HepG2 (cell line): ENCODE measurements at regions not wholly inside any gene's neighbourhood (a gene's known extent, or its start where the extent isn't known, plus 50 kb on each side); places are given as distances from the start of the nearest gene placed in this dataset.

ENCODE experiments used
- ATAC-seq: fragments of 200-7000 bp; cut with Tn5 transposase; 3 replicates; pipeline ENCODE4 v1.9.1; 2020; ENCODE audit warnings: mild to moderate bottlenecking, moderate library complexity
- BruUV-seq: library from RNA; stranded (reverse); fragments of 400-500 nt; replicated peaks from 2 replicates; lab custom pipeline; 2021; lab: Mats Ljungman, UMichigan
- CTCF ChIA-PET: fragments of 300-600 bp; formaldehyde crosslinking; extraction: SDS; loops from one replicate; lab custom pipeline; 2021; ENCODE audit warnings: low total read pairs, inconsistent platforms, low intra/inter-chr PET ratio; lab: Yijun Ruan, JAX
- POLR2A ChIA-PET: fragments of 350-600 bp; sonication (Branson Sonifier 250); formaldehyde crosslinking; loops from one replicate; lab custom pipeline; 2020; ENCODE audit warnings: antibody characterized with exemption, inconsistent platforms; lab: Yijun Ruan, JAX
- DNase-seq: peaks from one replicate; pipeline ENCODE4 v3.0.0-alpha.2; 2015; ENCODE audit warnings: low spot score
- FAIRE-seq: peaks from 3 replicates; lab custom pipeline; 2011; peaks lifted over from hg19 to GRCh38; lab: Jason Lieb, UNC
- H2AFZ ChIP-seq: one replicate; pipeline ENCODE4 v1.6.1; 2011; ENCODE audit warnings: low read length, inconsistent platforms
- H3K27ac ChIP-seq: fragments of 300-600 bp; 3 replicates; pipeline ENCODE4 v1.8.0; 2011; ENCODE audit warnings: mixed run types, mild to moderate bottlenecking, mixed read lengths, low read length, inconsistent platforms; ENCODE audit not compliant: insufficient read depth; ENCODE audit errors: extremely low read length
- H3K27me3 ChIP-seq, 2 experiments: fragments of 200-600 bp in 1 of 2; 2 replicates in 1 of 2; 3 replicates in 1 of 2; pipeline versions ENCODE4 v1.6.0 to v1.8.0; 2011; ENCODE audit warnings: low read length in 2 of 2, mild to moderate bottlenecking in 2 of 2, moderate library complexity in 2 of 2, inconsistent platforms in 1 of 2; ENCODE audit not compliant: insufficient read depth in 2 of 2, control insufficient read depth in 1 of 2
- H3K36me3 ChIP-seq, 2 experiments: fragments of 200-600 bp in 1 of 2; replicated peaks in 1 of 2; 2 replicates in 1 of 2; 3 replicates in 1 of 2; pipeline versions ENCODE4 v1.5.1 to v1.8.0; 2011; ENCODE audit warnings: low read length in 2 of 2, inconsistent platforms in 1 of 2; ENCODE audit not compliant: insufficient read depth in 2 of 2, control insufficient read depth in 1 of 2
- H3K4me1 ChIP-seq: 2 replicates; pipeline ENCODE4 v1.5.1; 2012; ENCODE audit warnings: low read length, inconsistent platforms; ENCODE audit not compliant: insufficient read depth
- H3K4me2 ChIP-seq: 2 replicates; pipeline ENCODE4 v1.6.0; 2011; ENCODE audit warnings: low read depth, low read length, inconsistent platforms
- H3K4me3 ChIP-seq, 3 experiments: fragments of 200-600 bp in 1 of 3; sonication (generic), shearing (Covaris generic) in 1 of 3; replicated peaks in 1 of 3; 2 replicates each; pipeline ENCODE4 v1.5.1; 2011 to 2016; ENCODE audit warnings: low read length in 3 of 3, inconsistent platforms in 2 of 3, low read depth in 2 of 3, mild to moderate bottlenecking in 2 of 3, control low read depth in 1 of 3, mixed read lengths in 1 of 3; ENCODE audit not compliant: insufficient read depth in 1 of 3
- H3K79me2 ChIP-seq: one replicate; pipeline ENCODE4 v1.6.1; 2011; ENCODE audit warnings: low read length, inconsistent platforms; ENCODE audit not compliant: insufficient read depth
- H3K9ac ChIP-seq: 2 replicates; pipeline ENCODE4 v1.6.0; 2011; ENCODE audit warnings: mild to moderate bottlenecking, low read depth, low read length, inconsistent platforms; ENCODE audit not compliant: insufficient read depth
- H3K9me3 ChIP-seq: 2 replicates; pipeline ENCODE4 v1.5.1; 2012; ENCODE audit warnings: mild to moderate bottlenecking, low read length
- H4K20me1 ChIP-seq: 2 replicates; pipeline ENCODE4 v1.6.0; 2011; ENCODE audit warnings: inconsistent platforms, mild to moderate bottlenecking, low read length, moderate library complexity; ENCODE audit not compliant: insufficient read depth
- FOXC1 ChIP-seq: sonication (generic); formaldehyde crosslinking; IDR thresholded peaks from 2 replicates; pipeline ENCODE4 v1.8.0; 2022; ENCODE audit warnings: mild to moderate bottlenecking, missing genetic modification reagents, borderline replicate concordance
- MED13 ChIP-seq: sonication (generic); formaldehyde crosslinking; IDR thresholded peaks from 2 replicates; pipeline ENCODE4 v1.5.0; 2020; ENCODE audit warnings: missing genetic modification reagents
- NFE2 ChIP-seq: sonication (generic); formaldehyde crosslinking; IDR thresholded peaks from 2 replicates; pipeline ENCODE4 v1.4.0; 2020; ENCODE audit warnings: missing genetic modification reagents
- NFIB ChIP-seq: sonication (generic); formaldehyde crosslinking; IDR thresholded peaks from 2 replicates; pipeline ENCODE4 v1.9.0; 2021; ENCODE audit warnings: missing genetic modification reagents, mild to moderate bottlenecking, borderline replicate concordance
- TMF1 ChIP-seq: sonication (generic); formaldehyde crosslinking; IDR thresholded peaks from 2 replicates; pipeline ENCODE4 v1.8.1; 2022; ENCODE audit warnings: low read depth, missing genetic modification reagents
- TOE1 ChIP-seq: sonication (generic); formaldehyde crosslinking; IDR thresholded peaks from 2 replicates; pipeline ENCODE4 v1.4.0; 2020; ENCODE audit warnings: mild to moderate bottlenecking, missing genetic modification reagents
- ZMYM3 ChIP-seq: sonication (generic); formaldehyde crosslinking; IDR thresholded peaks from 2 replicates; pipeline ENCODE4 v1.5.1; 2020; ENCODE audit warnings: mild to moderate bottlenecking, missing genetic modification reagents
- ZNF251 ChIP-seq: sonication (generic); formaldehyde crosslinking; IDR thresholded peaks from 2 replicates; pipeline ENCODE4 v1.9.0; 2021; ENCODE audit warnings: mild to moderate bottlenecking, missing genetic modification reagents
- ZNF263 ChIP-seq: sonication (generic); formaldehyde crosslinking; IDR thresholded peaks from 2 replicates; pipeline ENCODE4 v1.4.0; 2020; ENCODE audit warnings: missing genetic modification reagents
- ZNF550 ChIP-seq: sonication (generic); formaldehyde crosslinking; IDR thresholded peaks from 2 replicates; pipeline ENCODE4 v1.4.0; 2020; ENCODE audit warnings: mild to moderate bottlenecking, missing genetic modification reagents, borderline replicate concordance
- ZNF552 ChIP-seq: sonication (generic); formaldehyde crosslinking; IDR thresholded peaks from 2 replicates; pipeline ENCODE4 v1.9.0; 2022; ENCODE audit warnings: missing genetic modification reagents, mild to moderate bottlenecking, borderline replicate concordance
- WGBS: methylation state at CpG from one replicate; pipeline ENCODE4 v1.1.6; 2017; ENCODE audit warnings: low lambda C conversion rate; 5-methylcytosine and 5-hydroxymethylcytosine counted together
- in situ Hi-C: cut with HindIII; loops from 2 replicates; pipeline ENCODE4 v1.10.0; 2017; ENCODE audit warnings: low pct_unique_long_range_greater_than_20kb; ENCODE audit not compliant: extremely low pct_ligation_motif_present
- intact Hi-C: fragments of 100-400 bp; cut with micrococcal nuclease; formaldehyde crosslinking; loops from one replicate; pipeline ENCODE4 v1.10.0; 2022; ENCODE audit not compliant: unreplicated experiment
- TF ChIP-seq, protein P1 (sequence below): sonication (generic); formaldehyde crosslinking; IDR thresholded peaks from 2 replicates; pipeline ENCODE4 v1.4.0; 2020; ENCODE audit warnings: low read depth, missing genetic modification reagents
- TF ChIP-seq, protein P2 (sequence below): sonication (generic); formaldehyde crosslinking; IDR thresholded peaks from 2 replicates; pipeline ENCODE4 v1.5.0; 2020; ENCODE audit warnings: missing genetic modification reagents
- TF ChIP-seq, protein P3 (sequence below): sonication (generic); formaldehyde crosslinking; IDR thresholded peaks from 2 replicates; pipeline ENCODE4 v1.4.0; 2020; ENCODE audit warnings: missing genetic modification reagents, borderline replicate concordance

GRCh38 chr3:117149584-117149983 lies 440.0 kb downstream of the TUSC7 start (continued):
- no peak for TF ChIP-seq ZMYM3 (CRISPR knock-in tag)

GRCh38 chr3:117150628-117151027 lies 441.0 kb downstream of the TUSC7 start:
- Histone ChIP-seq H4K20me1 (no peaks in the 10 kb centered on the region), H3K9ac (no peak overlapping the region), H3K4me1 (no peaks in the 10 kb centered on the region), H3K4me2 (no peak overlapping the region), H3K27me3 (no peaks in the 10 kb centered on the region), H3K36me3 (no peaks in the 10 kb centered on the region), H3K4me3 (no peak overlapping the region), H3K27ac (no peak overlapping the region), H3K9me3 (no peaks in the 10 kb centered on the region), H3K79me2 (no peaks in the 10 kb centered on the region), H2AFZ (no peak overlapping the region)
- WGBS, result 2% methylated on average over 3 of the region's 3 CpGs
- no peak for TF ChIP-seq FOXC1
- no peak for TF ChIP-seq TOE1 (CRISPR knock-in tag)
- TF ChIP-seq, protein P1, sequence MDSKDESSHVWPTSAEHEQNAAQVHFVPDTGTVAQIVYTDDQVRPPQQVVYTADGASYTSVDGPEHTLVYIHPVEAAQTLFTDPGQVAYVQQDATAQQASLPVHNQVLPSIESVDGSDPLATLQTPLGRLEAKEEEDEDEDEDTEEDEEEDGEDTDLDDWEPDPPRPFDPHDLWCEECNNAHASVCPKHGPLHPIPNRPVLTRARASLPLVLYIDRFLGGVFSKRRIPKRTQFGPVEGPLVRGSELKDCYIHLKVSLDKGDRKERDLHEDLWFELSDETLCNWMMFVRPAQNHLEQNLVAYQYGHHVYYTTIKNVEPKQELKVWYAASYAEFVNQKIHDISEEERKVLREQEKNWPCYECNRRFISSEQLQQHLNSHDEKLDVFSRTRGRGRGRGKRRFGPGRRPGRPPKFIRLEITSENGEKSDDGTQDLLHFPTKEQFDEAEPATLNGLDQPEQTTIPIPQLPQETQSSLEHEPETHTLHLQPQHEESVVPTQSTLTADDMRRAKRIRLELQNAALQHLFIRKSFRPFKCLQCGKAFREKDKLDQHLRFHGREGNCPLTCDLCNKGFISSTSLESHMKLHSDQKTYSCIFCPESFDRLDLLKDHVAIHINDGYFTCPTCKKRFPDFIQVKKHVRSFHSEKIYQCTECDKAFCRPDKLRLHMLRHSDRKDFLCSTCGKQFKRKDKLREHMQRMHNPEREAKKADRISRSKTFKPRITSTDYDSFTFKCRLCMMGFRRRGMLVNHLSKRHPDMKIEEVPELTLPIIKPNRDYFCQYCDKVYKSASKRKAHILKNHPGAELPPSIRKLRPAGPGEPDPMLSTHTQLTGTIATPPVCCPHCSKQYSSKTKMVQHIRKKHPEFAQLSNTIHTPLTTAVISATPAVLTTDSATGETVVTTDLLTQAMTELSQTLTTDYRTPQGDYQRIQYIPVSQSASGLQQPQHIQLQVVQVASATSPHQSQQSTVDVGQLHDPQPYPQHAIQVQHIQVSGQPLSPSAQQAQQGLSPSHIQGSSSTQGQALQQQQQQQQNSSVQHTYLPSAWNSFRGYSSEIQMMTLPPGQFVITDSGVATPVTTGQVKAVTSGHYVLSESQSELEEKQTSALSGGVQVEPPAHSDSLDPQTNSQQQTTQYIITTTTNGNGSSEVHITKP, result no peak
- TF ChIP-seq ZNF263 (CRISPR knock-in tag), result no peak
- no peak for TF ChIP-seq ZNF251 (CRISPR knock-in tag)
- TF ChIP-seq NFE2 (CRISPR knock-in tag), result no peak
- TF ChIP-seq TMF1, result no peak
- TF ChIP-seq NFIB, result no peak
- TF ChIP-seq ZNF550 (CRISPR knock-in tag), result no peak
- TF ChIP-seq, protein P2, sequence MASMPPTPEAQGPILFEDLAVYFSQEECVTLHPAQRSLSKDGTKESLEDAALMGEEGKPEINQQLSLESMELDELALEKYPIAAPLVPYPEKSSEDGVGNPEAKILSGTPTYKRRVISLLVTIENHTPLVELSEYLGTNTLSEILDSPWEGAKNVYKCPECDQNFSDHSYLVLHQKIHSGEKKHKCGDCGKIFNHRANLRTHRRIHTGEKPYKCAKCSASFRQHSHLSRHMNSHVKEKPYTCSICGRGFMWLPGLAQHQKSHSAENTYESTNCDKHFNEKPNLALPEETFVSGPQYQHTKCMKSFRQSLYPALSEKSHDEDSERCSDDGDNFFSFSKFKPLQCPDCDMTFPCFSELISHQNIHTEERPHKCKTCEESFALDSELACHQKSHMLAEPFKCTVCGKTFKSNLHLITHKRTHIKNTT, result no peak
- no peak for TF ChIP-seq MED13 (CRISPR knock-in tag)
- TF ChIP-seq ZNF552 (CRISPR knock-in tag), result no peak
- TF ChIP-seq, protein P3, sequence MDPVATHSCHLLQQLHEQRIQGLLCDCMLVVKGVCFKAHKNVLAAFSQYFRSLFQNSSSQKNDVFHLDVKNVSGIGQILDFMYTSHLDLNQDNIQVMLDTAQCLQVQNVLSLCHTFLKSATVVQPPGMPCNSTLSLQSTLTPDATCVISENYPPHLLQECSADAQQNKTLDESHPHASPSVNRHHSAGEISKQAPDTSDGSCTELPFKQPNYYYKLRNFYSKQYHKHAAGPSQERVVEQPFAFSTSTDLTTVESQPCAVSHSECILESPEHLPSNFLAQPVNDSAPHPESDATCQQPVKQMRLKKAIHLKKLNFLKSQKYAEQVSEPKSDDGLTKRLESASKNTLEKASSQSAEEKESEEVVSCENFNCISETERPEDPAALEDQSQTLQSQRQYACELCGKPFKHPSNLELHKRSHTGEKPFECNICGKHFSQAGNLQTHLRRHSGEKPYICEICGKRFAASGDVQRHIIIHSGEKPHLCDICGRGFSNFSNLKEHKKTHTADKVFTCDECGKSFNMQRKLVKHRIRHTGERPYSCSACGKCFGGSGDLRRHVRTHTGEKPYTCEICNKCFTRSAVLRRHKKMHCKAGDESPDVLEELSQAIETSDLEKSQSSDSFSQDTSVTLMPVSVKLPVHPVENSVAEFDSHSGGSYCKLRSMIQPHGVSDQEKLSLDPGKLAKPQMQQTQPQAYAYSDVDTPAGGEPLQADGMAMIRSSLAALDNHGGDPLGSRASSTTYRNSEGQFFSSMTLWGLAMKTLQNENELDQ (CRISPR knock-in tag), result no peak
- FAIRE-seq (no peak), DNase-seq (no peak), ATAC-seq (no peak)
- in situ Hi-C loops, result no loop called here
- BruUV-seq, result no TSS peak
- intact Hi-C loops, result no loop called here
- ChIA-PET POLR2A (no interaction called here), CTCF (no interaction called here)
